BE2C (cell line): ENCODE measurements at regions not wholly inside any gene's neighbourhood (a gene's known extent, or its start where the extent isn't known, plus 50 kb on each side); places are given as distances from the start of the nearest gene placed in this dataset.

Experiments
- DNase-seq: peaks from one replicate; pipeline ENCODE4 v3.0.0-alpha.2; 2020
- H3K27me3 ChIP-seq: fragments of 250-450 bp; sonication (Bioruptor Pico); 2 replicates; pipeline ENCODE4 v1.5.1; 2020; ENCODE audit warnings: mild to moderate bottlenecking
- H3K36me3 ChIP-seq: fragments of 250-450 bp; sonication (Bioruptor Pico); 2 replicates; pipeline ENCODE4 v1.5.1; 2020; ENCODE audit warnings: mild to moderate bottlenecking
- H3K4me1 ChIP-seq: fragments of 250-450 bp; sonication (Bioruptor Pico); 2 replicates; pipeline ENCODE4 v1.5.1; 2020
- H3K4me3 ChIP-seq: 2 replicates; pipeline ENCODE4 v1.5.1; 2011; ENCODE audit warnings: low read depth, low read length
- H3K9me3 ChIP-seq: fragments of 250-450 bp; sonication (Bioruptor Pico); 2 replicates; pipeline ENCODE4 v1.5.1; 2020
- TF ChIP-seq, protein P1 (sequence below): IDR thresholded peaks from 2 replicates; pipeline ENCODE4 v1.5.1; 2012; ENCODE audit warnings: mild to moderate bottlenecking, low read depth, low read length

- Histone ChIP-seq H3K4me3 (no peak overlapping the region), H3K9me3 (no peaks in the 10 kb centered on the region), H3K27me3 (no peaks in the 10 kb centered on the region), H3K36me3 (no peaks in the 10 kb centered on the region), H3K4me1 (no peaks in the 10 kb centered on the region)
- DNase-seq = no peak
- TF ChIP-seq, protein P1, sequence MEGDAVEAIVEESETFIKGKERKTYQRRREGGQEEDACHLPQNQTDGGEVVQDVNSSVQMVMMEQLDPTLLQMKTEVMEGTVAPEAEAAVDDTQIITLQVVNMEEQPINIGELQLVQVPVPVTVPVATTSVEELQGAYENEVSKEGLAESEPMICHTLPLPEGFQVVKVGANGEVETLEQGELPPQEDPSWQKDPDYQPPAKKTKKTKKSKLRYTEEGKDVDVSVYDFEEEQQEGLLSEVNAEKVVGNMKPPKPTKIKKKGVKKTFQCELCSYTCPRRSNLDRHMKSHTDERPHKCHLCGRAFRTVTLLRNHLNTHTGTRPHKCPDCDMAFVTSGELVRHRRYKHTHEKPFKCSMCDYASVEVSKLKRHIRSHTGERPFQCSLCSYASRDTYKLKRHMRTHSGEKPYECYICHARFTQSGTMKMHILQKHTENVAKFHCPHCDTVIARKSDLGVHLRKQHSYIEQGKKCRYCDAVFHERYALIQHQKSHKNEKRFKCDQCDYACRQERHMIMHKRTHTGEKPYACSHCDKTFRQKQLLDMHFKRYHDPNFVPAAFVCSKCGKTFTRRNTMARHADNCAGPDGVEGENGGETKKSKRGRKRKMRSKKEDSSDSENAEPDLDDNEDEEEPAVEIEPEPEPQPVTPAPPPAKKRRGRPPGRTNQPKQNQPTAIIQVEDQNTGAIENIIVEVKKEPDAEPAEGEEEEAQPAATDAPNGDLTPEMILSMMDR = no peak
These were observed 83.0 kb upstream of the DAP start for GRCh38 chr5:10844016-10844415.

DNA sequence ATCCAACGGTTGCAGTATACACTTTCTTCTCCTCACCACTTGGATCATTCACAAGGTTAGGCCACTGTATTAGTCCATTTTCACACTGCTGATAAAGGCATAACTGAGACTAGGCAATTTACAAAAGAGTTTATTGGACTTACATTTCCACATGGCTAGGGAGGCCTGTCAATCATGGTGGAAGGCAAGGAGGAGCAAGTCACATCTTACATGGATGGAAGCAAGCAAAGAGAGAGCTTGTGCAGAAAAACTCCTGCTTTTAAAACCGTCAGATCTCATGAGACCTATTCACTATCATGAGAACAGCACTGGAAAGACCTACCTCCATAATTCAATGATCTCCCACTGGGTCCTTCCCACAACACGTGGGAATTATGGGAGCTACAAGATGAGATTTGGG, 81.8 kb upstream of the DAP start:
- Histone ChIP-seq H3K4me3 (no peak overlapping the region), H3K9me3 (no peaks in the 10 kb centered on the region), H3K27me3 (no peaks in the 10 kb centered on the region), H3K36me3 (no peaks in the 10 kb centered on the region), H3K4me1 (no peaks in the 10 kb centered on the region)
- TF ChIP-seq, protein P1 = no peak
- DNase-seq = no peak

GRCh38 chr5:10839916-10840599, 79.0 kb upstream of the DAP start:
- TF ChIP-seq, protein P1 = no peak
- Histone ChIP-seq H3K36me3 (no peaks in the 10 kb centered on the region), H3K27me3 (no peaks in the 10 kb centered on the region), H3K4me1 (no peaks in the 10 kb centered on the region), H3K9me3 (no peaks in the 10 kb centered on the region), H3K4me3 (no peak overlapping the region)
- no peak for DNase-seq

- no peak for DNase-seq
- no peaks in the 10 kb centered on the region for H3K27me3 ChIP-seq
These were observed 78.1 kb upstream of the DAP start for GRCh38 chr5:10839118-10839517.

GRCh38 chr5:10838038-10838437, 77.0 kb upstream of the DAP start:
- Histone ChIP-seq H3K9me3 (no peaks in the 10 kb centered on the region), H3K4me1 (no peaks in the 10 kb centered on the region), H3K4me3 (no peak overlapping the region), H3K36me3 (no peaks in the 10 kb centered on the region), H3K27me3 (no peaks in the 10 kb centered on the region)
- TF ChIP-seq, protein P1 = no peak
- DNase-seq = no peak

More at GRCh38 chr5:10839118-10839517, 78.1 kb upstream of the DAP start:
- TF ChIP-seq, protein P1 = no peak
- no peaks in the 10 kb centered on the region for H3K4me1 ChIP-seq
- H3K36me3 ChIP-seq = no peaks in the 10 kb centered on the region
- no peaks in the 10 kb centered on the region for H3K9me3 ChIP-seq
- no peak overlapping the region for H3K4me3 ChIP-seq

DNA sequence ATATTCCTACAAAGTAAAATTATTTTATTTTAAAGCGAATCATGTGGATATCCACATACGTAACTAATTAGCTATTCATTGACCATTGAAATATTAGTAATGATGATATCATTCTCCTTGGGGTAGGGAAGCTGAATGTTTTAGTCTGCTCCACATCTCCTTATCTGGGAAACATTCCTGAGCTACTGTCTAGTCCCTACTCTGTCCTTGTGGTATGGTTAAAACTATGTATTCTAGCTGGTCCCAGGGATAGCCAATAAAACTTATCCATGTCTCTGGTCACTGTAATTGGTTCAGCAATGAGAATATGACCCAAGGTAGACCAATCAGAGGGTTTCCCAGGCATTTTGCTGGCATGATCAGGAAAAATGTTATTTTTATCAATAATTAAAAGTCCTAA, 76.0 kb upstream of the DAP start:
- TF ChIP-seq, protein P1 = no peak
- Histone ChIP-seq H3K4me1 (no peaks in the 10 kb centered on the region), H3K9me3 (no peaks in the 10 kb centered on the region), H3K36me3 (no peaks in the 10 kb centered on the region), H3K27me3 (no peaks in the 10 kb centered on the region), H3K4me3 (no peak overlapping the region)
- no peak for DNase-seq
